ENCODE measurements at regions not wholly inside any gene's neighbourhood (a gene's known extent, or its start where the extent isn't known, plus 50 kb on each side); places are given as distances from the start of the nearest gene placed in this dataset.

- in situ Hi-C loops (cut with HindIII; ENCODE audit: low sequenced_read_pairs), result no loop called here
These were observed 249.4 kb upstream of the SLCO3A1 start for GRCh38 chr15:91604122-91604521.

- in situ Hi-C loops (cut with HindIII; ENCODE audit: low sequenced_read_pairs), result no loop called here
These were observed 247.9 kb upstream of the SLCO3A1 start for GRCh38 chr15:91605576-91605975.

- in situ Hi-C loops (cut with HindIII; ENCODE audit: low sequenced_read_pairs), result no loop called here
These were observed 244.3 kb upstream of the SLCO3A1 start for GRCh38 chr15:91609231-91609630.

- in situ Hi-C loops (cut with HindIII; ENCODE audit: low sequenced_read_pairs), result no loop called here
These were observed 243.5 kb upstream of the SLCO3A1 start for GRCh38 chr15:91609966-91610365.

GRCh38 chr15:91611561-91612323, 241.8 kb upstream of the SLCO3A1 start:
- in situ Hi-C loops (cut with HindIII; ENCODE audit: low sequenced_read_pairs), result no loop called here

GRCh38 chr15:91620229-91620628, 233.3 kb upstream of the SLCO3A1 start:
- in situ Hi-C loops (cut with HindIII; ENCODE audit: low sequenced_read_pairs), result no loop called here

GRCh38 chr15:91622235-91622634, 231.3 kb upstream of the SLCO3A1 start:
- in situ Hi-C loops (cut with HindIII; ENCODE audit: low sequenced_read_pairs), result no loop called here

GRCh38 chr15:91622711-91623342, 230.7 kb upstream of the SLCO3A1 start:
- in situ Hi-C loops (cut with HindIII; ENCODE audit: low sequenced_read_pairs), result no loop called here

GRCh38 chr15:91624353-91624968, 229.0 kb upstream of the SLCO3A1 start:
- in situ Hi-C loops (cut with HindIII; ENCODE audit: low sequenced_read_pairs), result no loop called here

GRCh38 chr15:91625506-91625905, 228.0 kb upstream of the SLCO3A1 start:
- in situ Hi-C loops (cut with HindIII; ENCODE audit: low sequenced_read_pairs), result no loop called here

- in situ Hi-C loops (cut with HindIII; ENCODE audit: low sequenced_read_pairs), result no loop called here
These were observed 225.8 kb upstream of the SLCO3A1 start for GRCh38 chr15:91627473-91628278.

GRCh38 chr15:91630090-91630489, 223.4 kb upstream of the SLCO3A1 start:
- in situ Hi-C loops (cut with HindIII; ENCODE audit: low sequenced_read_pairs), result no loop called here

GRCh38 chr15:91632176-91632575, 221.3 kb upstream of the SLCO3A1 start:
- in situ Hi-C loops (cut with HindIII; ENCODE audit: low sequenced_read_pairs), result no loop called here

- in situ Hi-C loops (cut with HindIII; ENCODE audit: low sequenced_read_pairs), result no loop called here
These were observed 220.5 kb upstream of the SLCO3A1 start for GRCh38 chr15:91632981-91633380.

GRCh38 chr15:91634179-91634578, 219.3 kb upstream of the SLCO3A1 start:
- in situ Hi-C loops (cut with HindIII; ENCODE audit: low sequenced_read_pairs), result no loop called here

- in situ Hi-C loops (cut with HindIII; ENCODE audit: low sequenced_read_pairs), result no loop called here
These were observed 218.4 kb upstream of the SLCO3A1 start for GRCh38 chr15:91635080-91635479.

- in situ Hi-C loops (cut with HindIII; ENCODE audit: low sequenced_read_pairs), result no loop called here
These were observed 217.9 kb upstream of the SLCO3A1 start for GRCh38 chr15:91635641-91636040.

GRCh38 chr15:91649016-91649415, 204.5 kb upstream of the SLCO3A1 start:
- in situ Hi-C loops (cut with HindIII; ENCODE audit: low sequenced_read_pairs), result loop anchor here (10.0 kb wide), 1 partner anchor 46 kb away; no protein-coding TSS in a partner anchor

GRCh38 chr15:91649831-91650321, 203.6 kb upstream of the SLCO3A1 start:
- in situ Hi-C loops (cut with HindIII; ENCODE audit: low sequenced_read_pairs), result loop anchor here (10.0 kb wide), 1 partner anchor 45 kb away; no protein-coding TSS in a partner anchor

GRCh38 chr15:91651251-91651650, 202.3 kb upstream of the SLCO3A1 start:
- in situ Hi-C loops (cut with HindIII; ENCODE audit: low sequenced_read_pairs), result no loop called here
